Osteoblast (primary cell): ENCODE measurements at regions not wholly inside any gene's neighbourhood (a gene's known extent, or its start where the extent isn't known, plus 50 kb on each side); places are given as distances from the start of the nearest gene placed in this dataset.

Experiments
- DNase-seq: peaks from one replicate; pipeline ENCODE4 v3.0.0; 2011; ENCODE audit warnings: low spot score, mixed read lengths; ENCODE audit not compliant: insufficient read length; ENCODE audit errors: missing footprints
- H2AFZ ChIP-seq: 2 replicates; pipeline ENCODE4 v1.6.0; 2011; ENCODE audit warnings: mild to moderate bottlenecking, low read length
- H3K27ac ChIP-seq: 2 replicates; pipeline ENCODE4 v1.5.1; 2011; ENCODE audit warnings: mild to moderate bottlenecking, low read depth, low read length, moderate library complexity
- H3K27me3 ChIP-seq: 2 replicates; pipeline ENCODE4 v1.6.0; 2012; ENCODE audit warnings: mild to moderate bottlenecking, control low read depth, inconsistent platforms, low read length, moderate library complexity; ENCODE audit not compliant: insufficient read depth
- H3K36me3 ChIP-seq: 2 replicates; pipeline ENCODE4 v1.5.1; 2011; ENCODE audit warnings: mild to moderate bottlenecking, low read length, control low read depth, moderate library complexity; ENCODE audit not compliant: insufficient read depth
- H3K4me1 ChIP-seq: 2 replicates; pipeline ENCODE4 v1.5.1; 2011; ENCODE audit warnings: mild to moderate bottlenecking, low read length, control low read depth, moderate library complexity; ENCODE audit not compliant: insufficient read depth
- H3K4me2 ChIP-seq: 2 replicates; pipeline ENCODE4 v1.6.0; 2011; ENCODE audit warnings: mild to moderate bottlenecking, low read length; ENCODE audit not compliant: insufficient read depth
- H3K4me3 ChIP-seq: fragments of 200-600 bp; sonication (generic); 3 replicates; pipeline ENCODE4 v1.5.1; 2012; ENCODE audit warnings: mild to moderate bottlenecking, low read length, inconsistent platforms; ENCODE audit not compliant: insufficient read depth
- H3K79me2 ChIP-seq: 2 replicates; pipeline ENCODE4 v1.6.0; 2012; ENCODE audit warnings: mild to moderate bottlenecking, low read length, control low read depth, inconsistent platforms; ENCODE audit not compliant: insufficient read depth
- H3K9me3 ChIP-seq: 2 replicates; pipeline ENCODE4 v1.5.1; 2011; ENCODE audit warnings: low read depth, low read length, control low read depth
- H4K20me1 ChIP-seq: 2 replicates; pipeline ENCODE4 v1.6.0; 2012; ENCODE audit warnings: mild to moderate bottlenecking, low read length, control low read depth; ENCODE audit not compliant: insufficient read depth
- TF ChIP-seq, protein P1 (sequence below): IDR thresholded peaks from 2 replicates; pipeline ENCODE4 v1.5.1; 2011; ENCODE audit warnings: mild to moderate bottlenecking, low read depth, low read length, moderate library complexity; ENCODE audit errors: extremely low read depth

DNA sequence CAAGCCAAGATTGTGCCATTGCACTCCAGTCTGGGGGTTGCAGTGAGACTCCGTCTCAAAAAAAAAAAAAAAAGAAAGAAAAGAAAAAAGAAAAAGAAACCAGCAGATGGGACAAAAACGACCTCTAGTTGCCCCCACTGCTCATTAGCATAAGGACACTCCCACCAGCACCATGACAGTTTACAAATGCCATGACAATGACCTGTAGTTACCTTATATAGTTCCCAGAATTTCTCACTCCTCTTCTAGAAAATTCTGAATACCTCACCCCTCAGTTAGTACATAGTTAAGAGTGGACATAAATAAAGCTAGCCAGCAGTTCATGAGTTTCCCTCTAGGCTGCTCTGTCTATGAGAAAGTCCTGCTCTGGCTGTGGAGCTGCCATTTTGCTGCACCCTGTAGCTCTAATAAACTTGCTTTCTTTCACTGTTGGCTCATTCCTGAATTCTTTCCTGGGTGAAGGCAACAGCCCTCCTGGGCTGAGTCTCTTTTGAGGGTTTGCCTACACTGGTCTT is 276.8 kb upstream of the AKR1E2 start:
- H3K27me3 ChIP-seq: no peaks in the 10 kb centered on the region
- H3K4me2 ChIP-seq: no peak overlapping the region
- H3K27ac ChIP-seq: no peak overlapping the region
- peak overlapping the region; percentile 52 for H2AFZ ChIP-seq
- H3K4me1 ChIP-seq: peaks cover 8% of the 10 kb centered on the region
- no peaks in the 10 kb centered on the region for H3K36me3 ChIP-seq
- TF ChIP-seq, protein P1, sequence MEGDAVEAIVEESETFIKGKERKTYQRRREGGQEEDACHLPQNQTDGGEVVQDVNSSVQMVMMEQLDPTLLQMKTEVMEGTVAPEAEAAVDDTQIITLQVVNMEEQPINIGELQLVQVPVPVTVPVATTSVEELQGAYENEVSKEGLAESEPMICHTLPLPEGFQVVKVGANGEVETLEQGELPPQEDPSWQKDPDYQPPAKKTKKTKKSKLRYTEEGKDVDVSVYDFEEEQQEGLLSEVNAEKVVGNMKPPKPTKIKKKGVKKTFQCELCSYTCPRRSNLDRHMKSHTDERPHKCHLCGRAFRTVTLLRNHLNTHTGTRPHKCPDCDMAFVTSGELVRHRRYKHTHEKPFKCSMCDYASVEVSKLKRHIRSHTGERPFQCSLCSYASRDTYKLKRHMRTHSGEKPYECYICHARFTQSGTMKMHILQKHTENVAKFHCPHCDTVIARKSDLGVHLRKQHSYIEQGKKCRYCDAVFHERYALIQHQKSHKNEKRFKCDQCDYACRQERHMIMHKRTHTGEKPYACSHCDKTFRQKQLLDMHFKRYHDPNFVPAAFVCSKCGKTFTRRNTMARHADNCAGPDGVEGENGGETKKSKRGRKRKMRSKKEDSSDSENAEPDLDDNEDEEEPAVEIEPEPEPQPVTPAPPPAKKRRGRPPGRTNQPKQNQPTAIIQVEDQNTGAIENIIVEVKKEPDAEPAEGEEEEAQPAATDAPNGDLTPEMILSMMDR: no peak
- no peaks in the 10 kb centered on the region for H4K20me1 ChIP-seq
- no peaks in the 10 kb centered on the region for H3K79me2 ChIP-seq
- H3K9me3 ChIP-seq: no peaks in the 10 kb centered on the region
- no peak for DNase-seq
- H3K4me3 ChIP-seq: no peak overlapping the region

DNA sequence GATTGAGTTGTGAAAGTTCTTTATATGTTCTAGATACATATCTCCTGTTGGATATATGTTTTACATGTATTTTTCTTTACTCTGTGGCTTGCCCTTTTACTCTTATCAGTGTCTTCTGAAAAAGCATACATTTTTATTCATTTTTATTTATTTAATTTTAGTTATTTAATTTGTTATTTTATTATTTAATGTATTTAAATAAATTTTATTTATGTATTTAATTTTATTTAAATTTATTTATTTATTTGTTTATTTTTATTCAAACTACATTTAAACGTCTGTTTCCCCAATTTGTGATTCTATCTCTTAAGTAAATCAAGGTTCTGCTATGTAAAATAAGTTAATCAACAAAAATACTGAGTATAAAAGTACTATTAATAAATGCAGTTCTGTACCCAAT is 279.1 kb upstream of the AKR1E2 start:
- Histone ChIP-seq H3K27ac (peak overlapping the region; percentile 60), H3K9me3 (no peaks in the 10 kb centered on the region), H3K4me2 (peak overlapping the region; percentile 59), H3K36me3 (no peaks in the 10 kb centered on the region), H3K4me1 (peaks cover 10% of the 10 kb centered on the region), H2AFZ (peak overlapping the region; percentile 45), H3K27me3 (no peaks in the 10 kb centered on the region), H3K4me3 (no peak overlapping the region), H4K20me1 (no peaks in the 10 kb centered on the region), H3K79me2 (no peaks in the 10 kb centered on the region)
- DNase-seq: no peak
- TF ChIP-seq, protein P1: no peak

DNA sequence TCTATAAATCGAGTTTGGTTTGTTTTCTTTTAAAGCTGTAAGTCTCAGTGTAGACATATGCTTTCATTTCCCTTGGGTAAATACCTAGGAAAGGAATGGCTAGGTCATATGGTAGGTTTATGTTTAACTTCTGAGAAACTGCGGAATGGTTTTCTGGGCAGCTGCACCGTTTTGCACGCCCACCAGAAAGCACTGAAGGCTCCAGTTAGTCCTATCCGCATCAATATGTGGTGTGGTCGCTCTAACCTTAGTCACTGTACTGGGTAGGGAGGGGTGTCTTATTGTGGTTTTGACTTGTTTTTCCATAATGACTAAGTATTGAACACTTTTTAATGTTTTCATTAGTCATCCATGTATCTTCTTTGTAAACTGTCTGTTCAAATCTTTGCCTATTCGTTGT is 279.5 kb upstream of the AKR1E2 start:
- Histone ChIP-seq H3K79me2 (no peaks in the 10 kb centered on the region), H3K27ac (peak overlapping the region; percentile 60), H3K4me3 (peak overlapping the region; percentile 25), H4K20me1 (no peaks in the 10 kb centered on the region), H3K36me3 (no peaks in the 10 kb centered on the region), H2AFZ (peak overlapping the region; percentile 45), H3K4me1 (peaks cover 14% of the 10 kb centered on the region), H3K27me3 (no peaks in the 10 kb centered on the region), H3K4me2 (peak overlapping the region; percentile 59), H3K9me3 (no peaks in the 10 kb centered on the region)
- TF ChIP-seq, protein P1: no peak
- DNase-seq: no peak

DNA sequence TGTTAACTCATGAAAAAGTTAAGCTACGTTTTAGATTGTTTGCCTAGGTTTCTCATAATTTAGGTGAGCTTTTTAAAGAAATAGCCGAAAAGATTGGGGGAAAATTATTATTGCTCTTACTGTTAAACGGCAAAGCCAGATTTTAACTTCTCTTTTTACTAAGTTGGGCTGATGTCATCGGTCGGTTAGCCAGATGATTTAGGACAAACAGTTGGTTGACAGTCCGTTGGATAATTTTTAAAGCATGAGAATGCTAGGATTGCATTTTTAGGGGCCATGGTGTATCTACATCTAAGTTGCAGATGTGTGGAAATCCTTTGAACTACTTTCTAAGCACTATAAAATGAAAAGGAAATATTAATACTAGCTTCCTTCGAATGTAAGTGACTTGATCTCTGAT is 280.9 kb upstream of the AKR1E2 start:
- no peak overlapping the region for H3K4me3 ChIP-seq
- TF ChIP-seq, protein P1: no peak
- H4K20me1 ChIP-seq: no peaks in the 10 kb centered on the region
- peaks cover 20% of the 10 kb centered on the region for H3K4me1 ChIP-seq
- H2AFZ ChIP-seq: peak overlapping the region; percentile 3
- H3K4me2 ChIP-seq: no peak overlapping the region
- no peak for DNase-seq
- no peaks in the 10 kb centered on the region for H3K27me3 ChIP-seq
- no peaks in the 10 kb centered on the region for H3K79me2 ChIP-seq
- no peaks in the 10 kb centered on the region for H3K9me3 ChIP-seq
- no peak overlapping the region for H3K27ac ChIP-seq
- H3K36me3 ChIP-seq: no peaks in the 10 kb centered on the region
